GM13976 (cell line): ENCODE measurements at regions not wholly inside any gene's neighbourhood (a gene's known extent, or its start where the extent isn't known, plus 50 kb on each side); places are given as distances from the start of the nearest gene placed in this dataset.
A peak's percentile ranks its signal among the peaks of the same experiment; 100 is the strongest.

Source experiments
- DNase-seq: peaks from one replicate; pipeline ENCODE4 v3.0.0; 2012; ENCODE audit warnings: low spot score
- in situ Hi-C: fragments of 300-500 bp; cut with MboI; formaldehyde crosslinking; loops from one replicate; pipeline ENCODE4 v1.12.0; 2022; ENCODE audit warnings: low sequenced_read_pairs, mixed read lengths, inconsistent platforms; ENCODE audit not compliant: unreplicated experiment
- TF ChIP-seq, protein P1 (sequence below): IDR thresholded peaks from 2 replicates; pipeline ENCODE4 v1.5.1; 2012; ENCODE audit warnings: borderline replicate concordance, mild to moderate bottlenecking; ENCODE audit not compliant: insufficient read depth; ENCODE audit errors: extremely low read depth, missing control alignments, control extremely low read depth

DNA sequence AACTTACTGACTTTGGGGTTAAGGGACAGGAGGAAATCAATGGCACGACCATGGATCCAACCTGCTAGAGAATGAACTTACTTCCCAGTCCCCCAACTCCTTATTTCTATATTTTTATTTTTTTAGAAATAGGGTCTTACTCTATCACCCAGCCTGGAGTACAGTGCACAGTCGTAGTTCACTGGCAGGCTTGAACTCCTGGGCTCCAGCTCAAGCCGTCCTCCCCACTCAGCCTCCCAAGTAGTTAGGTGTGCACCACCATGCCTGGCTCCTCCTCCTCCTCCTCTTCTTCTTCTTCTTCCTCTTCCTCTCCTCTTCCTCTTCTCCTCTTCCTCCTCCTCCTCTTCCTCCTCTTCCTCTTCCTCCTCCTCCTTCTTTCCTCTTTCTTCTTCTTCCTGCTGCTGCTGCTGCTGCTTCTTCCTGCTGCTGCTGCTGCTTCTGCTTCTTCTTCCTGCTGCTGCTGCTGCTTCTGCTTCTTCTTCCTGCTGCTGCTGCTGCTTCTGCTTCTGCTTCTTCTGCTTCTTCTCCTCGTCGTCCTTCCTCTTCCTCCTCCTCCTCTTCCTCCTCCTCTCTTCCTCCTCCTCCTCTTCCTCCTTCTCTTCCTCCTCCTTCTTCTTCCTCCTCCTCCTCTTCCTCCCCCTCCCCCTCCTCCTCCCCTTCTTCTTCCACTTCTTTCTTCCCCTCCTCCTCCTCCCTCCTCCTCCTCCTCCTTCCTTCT, 390.1 kb upstream of the RGS6 start:
- DNase-seq: no peak
- TF ChIP-seq, protein P1, sequence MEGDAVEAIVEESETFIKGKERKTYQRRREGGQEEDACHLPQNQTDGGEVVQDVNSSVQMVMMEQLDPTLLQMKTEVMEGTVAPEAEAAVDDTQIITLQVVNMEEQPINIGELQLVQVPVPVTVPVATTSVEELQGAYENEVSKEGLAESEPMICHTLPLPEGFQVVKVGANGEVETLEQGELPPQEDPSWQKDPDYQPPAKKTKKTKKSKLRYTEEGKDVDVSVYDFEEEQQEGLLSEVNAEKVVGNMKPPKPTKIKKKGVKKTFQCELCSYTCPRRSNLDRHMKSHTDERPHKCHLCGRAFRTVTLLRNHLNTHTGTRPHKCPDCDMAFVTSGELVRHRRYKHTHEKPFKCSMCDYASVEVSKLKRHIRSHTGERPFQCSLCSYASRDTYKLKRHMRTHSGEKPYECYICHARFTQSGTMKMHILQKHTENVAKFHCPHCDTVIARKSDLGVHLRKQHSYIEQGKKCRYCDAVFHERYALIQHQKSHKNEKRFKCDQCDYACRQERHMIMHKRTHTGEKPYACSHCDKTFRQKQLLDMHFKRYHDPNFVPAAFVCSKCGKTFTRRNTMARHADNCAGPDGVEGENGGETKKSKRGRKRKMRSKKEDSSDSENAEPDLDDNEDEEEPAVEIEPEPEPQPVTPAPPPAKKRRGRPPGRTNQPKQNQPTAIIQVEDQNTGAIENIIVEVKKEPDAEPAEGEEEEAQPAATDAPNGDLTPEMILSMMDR: no peak
- in situ Hi-C loops: no loop called here

DNA sequence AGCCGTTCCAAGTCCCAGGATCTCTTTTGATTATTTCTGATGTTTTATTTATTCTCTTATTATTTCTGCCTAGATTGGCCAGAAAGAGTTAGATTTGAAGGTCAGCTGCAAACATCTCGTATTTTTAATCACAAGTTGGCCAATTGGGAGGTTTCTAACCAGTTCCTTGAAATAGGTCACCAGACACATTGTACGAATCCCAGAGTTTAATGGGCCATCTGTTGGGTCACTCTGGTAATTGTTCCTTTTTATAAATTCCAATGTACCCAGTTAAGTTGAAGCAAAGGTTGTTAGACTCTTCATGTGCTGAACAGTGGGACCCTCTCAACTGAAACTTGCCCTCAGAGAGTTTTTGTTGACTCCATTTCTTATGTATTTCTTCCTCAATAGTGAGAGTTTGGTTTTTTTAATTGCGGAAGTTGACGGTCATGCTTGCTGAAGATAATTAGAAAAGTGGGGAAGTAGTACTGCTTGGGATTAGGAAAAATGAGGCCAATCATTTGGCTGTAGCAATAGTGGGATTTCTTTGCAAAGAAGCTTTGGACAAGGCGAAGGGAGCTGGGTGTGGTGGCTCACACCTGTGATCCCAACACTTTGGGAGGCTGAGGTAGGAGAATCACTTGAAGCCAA, 382.7 kb upstream of the RGS6 start:
- in situ Hi-C loops: loop anchor here (10.0 kb wide), 1 partner anchor 225 kb away; the partner anchor contains the start of gene SIPA1L1
- TF ChIP-seq, protein P1: no peak
- DNase-seq: no peak

DNA sequence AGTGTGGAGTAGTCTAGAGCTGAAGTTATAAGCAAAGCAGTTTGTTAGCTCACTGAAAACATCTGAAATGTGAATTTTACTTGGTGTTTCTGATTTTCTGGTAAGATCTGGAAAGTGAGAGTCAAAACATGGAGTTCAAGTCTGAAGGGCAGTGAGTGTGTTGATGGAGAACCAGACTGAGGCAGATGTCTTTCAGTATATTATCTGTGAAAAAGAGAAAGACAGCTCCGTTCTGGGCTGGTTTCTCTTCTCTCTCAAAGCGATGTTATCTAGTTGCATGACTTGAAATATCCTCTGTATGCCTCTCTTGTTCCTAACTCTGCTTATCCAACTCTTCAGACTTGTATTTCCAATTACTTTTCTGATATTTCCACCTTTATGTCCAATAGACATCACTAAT, 381.9 kb upstream of the RGS6 start:
- in situ Hi-C loops: loop anchor here (10.0 kb wide), 1 partner anchor 226 kb away; the partner anchor contains the start of gene SIPA1L1
- TF ChIP-seq, protein P1: no peak
- DNase-seq: peak; percentile 33

- DNase-seq: no peak
- in situ Hi-C loops: loop anchor here (10.0 kb wide), 1 partner anchor 227 kb away; the partner anchor contains the start of gene SIPA1L1
- TF ChIP-seq, protein P1: no peak
These were observed 380.8 kb upstream of the RGS6 start for GRCh38 chr14:71551291-71551950.

GRCh38 chr14:71552809-71553208, 379.4 kb upstream of the RGS6 start:
- in situ Hi-C loops: loop anchor here (10.0 kb wide), 1 partner anchor 228 kb away; the partner anchor contains the start of gene SIPA1L1

GRCh38 chr14:71553779-71554178, 378.4 kb upstream of the RGS6 start:
- no peak for DNase-seq
- TF ChIP-seq, protein P1: no peak
- in situ Hi-C loops: loop anchor here (10.0 kb wide), 1 partner anchor 229 kb away; the partner anchor contains the start of gene SIPA1L1

More at GRCh38 chr14:71552809-71553208, 379.4 kb upstream of the RGS6 start:
- no peak for DNase-seq
- TF ChIP-seq, protein P1: no peak
